GM12878 (cell line): ENCODE measurements at regions not wholly inside any gene's neighbourhood (a gene's known extent, or its start where the extent isn't known, plus 50 kb on each side); places are given as distances from the start of the nearest gene placed in this dataset.

Experiments
- BRCA1 ChIP-seq: IDR thresholded peaks from 2 replicates; pipeline ENCODE4 v1.6.1; 2011; ENCODE audit warnings: low read depth, low read length, improper control_type of control experiment
- CBX5 ChIP-seq: sonication (generic); IDR thresholded peaks from 2 replicates; pipeline ENCODE4 v1.6.1; 2016; ENCODE audit warnings: low read depth, moderate library complexity, mild to moderate bottlenecking, inconsistent platforms
- CEBPB ChIP-seq, 2 experiments: fragments of 150-350 bp in 1 of 2; IDR thresholded peaks; 2 replicates each; pipeline ENCODE4 v1.6.1; 2012 to 2014; ENCODE audit warnings: low read depth in 2 of 2, low read length in 2 of 2, borderline replicate concordance in 1 of 2, inconsistent platforms in 1 of 2
- HDGF ChIP-seq: fragments of 450-650 bp; IDR thresholded peaks from 2 replicates; pipeline ENCODE4 v1.6.1; 2016; ENCODE audit warnings: antibody characterized with exemption
- NKRF ChIP-seq: fragments of 450-650 bp; conservative IDR thresholded peaks from 2 replicates; pipeline ENCODE4 v1.6.1; 2017; ENCODE audit warnings: mild to moderate bottlenecking, moderate library complexity
- RBBP5 ChIP-seq: fragments of 200-600 bp; sonication (generic); conservative IDR thresholded peaks from 2 replicates; pipeline ENCODE4 v1.6.1; 2016
- SMAD5 ChIP-seq: IDR thresholded peaks from 2 replicates; pipeline ENCODE4 v1.6.1; 2016; ENCODE audit warnings: antibody characterized with exemption, low read depth
- YBX1 ChIP-seq: fragments of 450-650 bp; IDR thresholded peaks from 2 replicates; pipeline ENCODE4 v1.6.1; 2016; ENCODE audit warnings: antibody characterized with exemption
- ZNF207 ChIP-seq: fragments of 450-650 bp; IDR thresholded peaks from 2 replicates; pipeline ENCODE4 v1.6.1; 2014; ENCODE audit warnings: antibody characterized with exemption, mild to moderate bottlenecking, borderline replicate concordance
- ZNF274 ChIP-seq: IDR thresholded peaks from one replicate; pipeline ENCODE4 v1.8.0; 2011; ENCODE audit not compliant: insufficient read length, insufficient read depth
- ZNF592 ChIP-seq: fragments of 450-650 bp; IDR thresholded peaks from 2 replicates; pipeline ENCODE4 v1.6.1; 2017; ENCODE audit warnings: mild to moderate bottlenecking, moderate library complexity
- ZSCAN29 ChIP-seq: fragments of 450-650 bp; IDR thresholded peaks from 2 replicates; pipeline ENCODE4 v1.6.1; 2017; ENCODE audit warnings: mild to moderate bottlenecking, moderate library complexity
- TF ChIP-seq, protein P1 (sequence below): IDR thresholded peaks from 2 replicates; pipeline ENCODE4 v1.6.1; 2012; ENCODE audit warnings: low read depth, low read length, improper control_type of control experiment
- TF ChIP-seq, protein P2 (sequence below): fragments of 450-650 bp; IDR thresholded peaks from 2 replicates; pipeline ENCODE4 v1.6.1; 2017; ENCODE audit warnings: mild to moderate bottlenecking, low read depth, inconsistent platforms; ENCODE audit not compliant: poor library complexity, severe bottlenecking
- TF ChIP-seq, protein P3 (sequence below): fragments of 450-650 bp; formaldehyde crosslinking; IDR thresholded peaks from 2 replicates; pipeline ENCODE4 v1.4.0; 2020; ENCODE audit warnings: mild to moderate bottlenecking, moderate library complexity
- TF ChIP-seq, protein P4 (sequence below): fragments of 450-650 bp; IDR thresholded peaks from 2 replicates; pipeline ENCODE4 v1.6.1; 2017; ENCODE audit warnings: mild to moderate bottlenecking

GRCh38 chr4:110296892-110297291, 98.5 kb upstream of the ELOVL6 start (continued):
- TF ChIP-seq NKRF (no peak), SMAD5 (no peak), ZSCAN29 (no peak), BRCA1 (no peak), HDGF (no peak), CBX5 (no peak), ZNF207 (no peak), CEBPB (IDR thresholded peaks at IDR 0.05; ENCODE audit: borderline replicate concordance in 1 of 2, low read depth in 2 of 2, low read length in 2 of 2) (no peak), RBBP5 (no peak), ZNF592 (no peak), ZNF274 (no peak), YBX1 (no peak)
- TF ChIP-seq, protein P1, sequence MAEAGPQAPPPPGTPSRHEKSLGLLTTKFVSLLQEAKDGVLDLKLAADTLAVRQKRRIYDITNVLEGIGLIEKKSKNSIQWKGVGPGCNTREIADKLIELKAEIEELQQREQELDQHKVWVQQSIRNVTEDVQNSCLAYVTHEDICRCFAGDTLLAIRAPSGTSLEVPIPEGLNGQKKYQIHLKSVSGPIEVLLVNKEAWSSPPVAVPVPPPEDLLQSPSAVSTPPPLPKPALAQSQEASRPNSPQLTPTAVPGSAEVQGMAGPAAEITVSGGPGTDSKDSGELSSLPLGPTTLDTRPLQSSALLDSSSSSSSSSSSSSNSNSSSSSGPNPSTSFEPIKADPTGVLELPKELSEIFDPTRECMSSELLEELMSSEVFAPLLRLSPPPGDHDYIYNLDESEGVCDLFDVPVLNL: no peak
- TF ChIP-seq, protein P2, sequence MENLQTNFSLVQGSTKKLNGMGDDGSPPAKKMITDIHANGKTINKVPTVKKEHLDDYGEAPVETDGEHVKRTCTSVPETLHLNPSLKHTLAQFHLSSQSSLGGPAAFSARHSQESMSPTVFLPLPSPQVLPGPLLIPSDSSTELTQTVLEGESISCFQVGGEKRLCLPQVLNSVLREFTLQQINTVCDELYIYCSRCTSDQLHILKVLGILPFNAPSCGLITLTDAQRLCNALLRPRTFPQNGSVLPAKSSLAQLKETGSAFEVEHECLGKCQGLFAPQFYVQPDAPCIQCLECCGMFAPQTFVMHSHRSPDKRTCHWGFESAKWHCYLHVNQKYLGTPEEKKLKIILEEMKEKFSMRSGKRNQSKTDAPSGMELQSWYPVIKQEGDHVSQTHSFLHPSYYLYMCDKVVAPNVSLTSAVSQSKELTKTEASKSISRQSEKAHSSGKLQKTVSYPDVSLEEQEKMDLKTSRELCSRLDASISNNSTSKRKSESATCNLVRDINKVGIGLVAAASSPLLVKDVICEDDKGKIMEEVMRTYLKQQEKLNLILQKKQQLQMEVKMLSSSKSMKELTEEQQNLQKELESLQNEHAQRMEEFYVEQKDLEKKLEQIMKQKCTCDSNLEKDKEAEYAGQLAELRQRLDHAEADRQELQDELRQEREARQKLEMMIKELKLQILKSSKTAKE: peak; percentile 22
- TF ChIP-seq, protein P3, sequence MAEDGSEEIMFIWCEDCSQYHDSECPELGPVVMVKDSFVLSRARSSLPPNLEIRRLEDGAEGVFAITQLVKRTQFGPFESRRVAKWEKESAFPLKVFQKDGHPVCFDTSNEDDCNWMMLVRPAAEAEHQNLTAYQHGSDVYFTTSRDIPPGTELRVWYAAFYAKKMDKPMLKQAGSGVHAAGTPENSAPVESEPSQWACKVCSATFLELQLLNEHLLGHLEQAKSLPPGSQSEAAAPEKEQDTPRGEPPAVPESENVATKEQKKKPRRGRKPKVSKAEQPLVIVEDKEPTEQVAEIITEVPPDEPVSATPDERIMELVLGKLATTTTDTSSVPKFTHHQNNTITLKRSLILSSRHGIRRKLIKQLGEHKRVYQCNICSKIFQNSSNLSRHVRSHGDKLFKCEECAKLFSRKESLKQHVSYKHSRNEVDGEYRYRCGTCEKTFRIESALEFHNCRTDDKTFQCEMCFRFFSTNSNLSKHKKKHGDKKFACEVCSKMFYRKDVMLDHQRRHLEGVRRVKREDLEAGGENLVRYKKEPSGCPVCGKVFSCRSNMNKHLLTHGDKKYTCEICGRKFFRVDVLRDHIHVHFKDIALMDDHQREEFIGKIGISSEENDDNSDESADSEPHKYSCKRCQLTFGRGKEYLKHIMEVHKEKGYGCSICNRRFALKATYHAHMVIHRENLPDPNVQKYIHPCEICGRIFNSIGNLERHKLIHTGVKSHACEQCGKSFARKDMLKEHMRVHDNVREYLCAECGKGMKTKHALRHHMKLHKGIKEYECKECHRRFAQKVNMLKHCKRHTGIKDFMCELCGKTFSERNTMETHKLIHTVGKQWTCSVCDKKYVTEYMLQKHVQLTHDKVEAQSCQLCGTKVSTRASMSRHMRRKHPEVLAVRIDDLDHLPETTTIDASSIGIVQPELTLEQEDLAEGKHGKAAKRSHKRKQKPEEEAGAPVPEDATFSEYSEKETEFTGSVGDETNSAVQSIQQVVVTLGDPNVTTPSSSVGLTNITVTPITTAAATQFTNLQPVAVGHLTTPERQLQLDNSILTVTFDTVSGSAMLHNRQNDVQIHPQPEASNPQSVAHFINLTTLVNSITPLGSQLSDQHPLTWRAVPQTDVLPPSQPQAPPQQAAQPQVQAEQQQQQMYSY: no peak
- TF ChIP-seq, protein P4, sequence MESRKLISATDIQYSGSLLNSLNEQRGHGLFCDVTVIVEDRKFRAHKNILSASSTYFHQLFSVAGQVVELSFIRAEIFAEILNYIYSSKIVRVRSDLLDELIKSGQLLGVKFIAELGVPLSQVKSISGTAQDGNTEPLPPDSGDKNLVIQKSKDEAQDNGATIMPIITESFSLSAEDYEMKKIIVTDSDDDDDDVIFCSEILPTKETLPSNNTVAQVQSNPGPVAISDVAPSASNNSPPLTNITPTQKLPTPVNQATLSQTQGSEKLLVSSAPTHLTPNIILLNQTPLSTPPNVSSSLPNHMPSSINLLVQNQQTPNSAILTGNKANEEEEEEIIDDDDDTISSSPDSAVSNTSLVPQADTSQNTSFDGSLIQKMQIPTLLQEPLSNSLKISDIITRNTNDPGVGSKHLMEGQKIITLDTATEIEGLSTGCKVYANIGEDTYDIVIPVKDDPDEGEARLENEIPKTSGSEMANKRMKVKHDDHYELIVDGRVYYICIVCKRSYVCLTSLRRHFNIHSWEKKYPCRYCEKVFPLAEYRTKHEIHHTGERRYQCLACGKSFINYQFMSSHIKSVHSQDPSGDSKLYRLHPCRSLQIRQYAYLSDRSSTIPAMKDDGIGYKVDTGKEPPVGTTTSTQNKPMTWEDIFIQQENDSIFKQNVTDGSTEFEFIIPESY: no peak
